ENCODE measurements at regions not wholly inside any gene's neighbourhood (a gene's known extent, or its start where the extent isn't known, plus 50 kb on each side); places are given as distances from the start of the nearest gene placed in this dataset.

GRCh38 chr4:128552586-128552907 lies 257.0 kb upstream of the JADE1 start:
- TF ChIP-seq CTCF (IDR thresholded peaks at IDR 0.05; ENCODE audit: unreplicated experiment): no peak

GRCh38 chr4:128551280-128551679 lies 258.2 kb upstream of the JADE1 start:
- ChIA-PET POLR2A (no interaction called here), CTCF (no interaction called here)
- no peak overlapping the region for H3K4me3 Mint-ChIP-seq (ENCODE audit: unreplicated experiment)
- no peak for DNase-seq (ENCODE audit: unreplicated experiment)
- no peak for TF ChIP-seq CTCF (IDR thresholded peaks at IDR 0.05; ENCODE audit: unreplicated experiment)
- peaks cover 11% of the 10 kb centered on the region for H3K4me1 Mint-ChIP-seq (ENCODE audit: insufficient read depth, unreplicated experiment)
- H3K27me3 Mint-ChIP-seq (ENCODE audit: insufficient read depth, unreplicated experiment): no peaks in the 10 kb centered on the region
- no TSS peak for BruUV-seq (replicated peaks)
- H3K9me3 Mint-ChIP-seq (ENCODE audit: unreplicated experiment): no peaks in the 10 kb centered on the region
- intact Hi-C loops (cut with micrococcal nuclease): loop anchor here (5.0 kb wide), 1 partner anchor 264 kb away; the partner anchor contains the start of gene PGRMC2
- peaks cover 6% of the 10 kb centered on the region for H3K36me3 Mint-ChIP-seq (ENCODE audit: insufficient read depth, unreplicated experiment)
- H3K27ac Mint-ChIP-seq (ENCODE audit: low read depth, unreplicated experiment): no peak overlapping the region

More at GRCh38 chr4:128552586-128552907, 257.0 kb upstream of the JADE1 start:
- Mint-ChIP-seq H3K27me3 (ENCODE audit: insufficient read depth, unreplicated experiment) (no peaks in the 10 kb centered on the region), H3K9me3 (ENCODE audit: unreplicated experiment) (no peaks in the 10 kb centered on the region), H3K4me1 (ENCODE audit: insufficient read depth, unreplicated experiment) (peaks cover 11% of the 10 kb centered on the region), H3K36me3 (ENCODE audit: insufficient read depth, unreplicated experiment) (peaks cover 6% of the 10 kb centered on the region), H3K27ac (ENCODE audit: low read depth, unreplicated experiment) (peak overlapping the region; percentile 98), H3K4me3 (ENCODE audit: unreplicated experiment) (peak overlapping the region; percentile 77)
- no TSS peak for BruUV-seq (replicated peaks)
- intact Hi-C loops (cut with micrococcal nuclease): loop anchor here (2.0 to 5.0 kb wide), 3 partner anchors 24 to 265 kb away; partner anchors contain the start of gene PGRMC2
- ChIA-PET CTCF (interaction anchor here (0.6 to 5.5 kb wide), 10 partner anchors 10 to 257 kb away, joined by 3 to 52 read pairs (median 6); no protein-coding TSS in a partner anchor), POLR2A (interaction anchor here (0.6 to 3.3 kb wide), 20 partner anchors 8 to 267 kb away, joined by 3 to 18 read pairs (median 6); no protein-coding TSS in a partner anchor)
- no peak for DNase-seq (ENCODE audit: unreplicated experiment)

GRCh38 chr4:128550060-128550459 lies 259.4 kb upstream of the JADE1 start:
- no peak for TF ChIP-seq CTCF (IDR thresholded peaks at IDR 0.05; ENCODE audit: unreplicated experiment)
- ChIA-PET POLR2A (no interaction called here), CTCF (interaction anchor here (0.6 kb wide), 1 partner anchor 536 kb away, joined by 3 read pairs; no protein-coding TSS in a partner anchor)
- intact Hi-C loops (cut with micrococcal nuclease): loop anchor here (5.0 kb wide), 1 partner anchor 263 kb away; the partner anchor contains the start of gene PGRMC2
- Mint-ChIP-seq H3K27ac (ENCODE audit: low read depth, unreplicated experiment) (no peak overlapping the region), H3K4me3 (ENCODE audit: unreplicated experiment) (no peak overlapping the region), H3K27me3 (ENCODE audit: insufficient read depth, unreplicated experiment) (no peaks in the 10 kb centered on the region), H3K4me1 (ENCODE audit: insufficient read depth, unreplicated experiment) (peaks cover 11% of the 10 kb centered on the region), H3K36me3 (ENCODE audit: insufficient read depth, unreplicated experiment) (peaks cover 6% of the 10 kb centered on the region), H3K9me3 (ENCODE audit: unreplicated experiment) (no peaks in the 10 kb centered on the region)
- no TSS peak for BruUV-seq (replicated peaks)
- DNase-seq (ENCODE audit: unreplicated experiment): no peak

- POLR2A ChIA-PET: no interaction called here
- Mint-ChIP-seq H3K9me3 (ENCODE audit: unreplicated experiment) (no peaks in the 10 kb centered on the region), H3K27me3 (ENCODE audit: insufficient read depth, unreplicated experiment) (no peaks in the 10 kb centered on the region), H3K36me3 (ENCODE audit: insufficient read depth, unreplicated experiment) (peaks cover 11% of the 10 kb centered on the region), H3K4me3 (ENCODE audit: unreplicated experiment) (no peak overlapping the region), H3K27ac (ENCODE audit: low read depth, unreplicated experiment) (no peak overlapping the region), H3K4me1 (ENCODE audit: insufficient read depth, unreplicated experiment) (peaks cover 11% of the 10 kb centered on the region)
- no TSS peak for BruUV-seq (replicated peaks)
- CTCF ChIA-PET: no interaction called here
- intact Hi-C loops (cut with micrococcal nuclease): loop anchor here (5.0 kb wide), 1 partner anchor 262 kb away; the partner anchor contains the start of gene PGRMC2
- TF ChIP-seq CTCF (IDR thresholded peaks at IDR 0.05; ENCODE audit: unreplicated experiment): no peak
- DNase-seq (ENCODE audit: unreplicated experiment): no peak
Observed at GRCh38 chr4:128549636-128550035, 259.9 kb upstream of the JADE1 start.

Measured in MCF 10A (cell line).